Breast epithelium (tissue), 4 donors: ENCODE measurements at regions not wholly inside any gene's neighbourhood (a gene's known extent, or its start where the extent isn't known, plus 50 kb on each side); places are given as distances from the start of the nearest gene placed in this dataset.
"Not testable (repeated sequence)": the region's sequence is repeated elsewhere in the genome, so short reads cannot be mapped to it uniquely, and the experiment has no call there.

Experiments
- DNase-seq, 2 donors: peaks; one replicate each; pipeline ENCODE4 v3.0.0-alpha.2; 2019; ENCODE audit warnings: low spot score in 2 of 2
- H3K27ac ChIP-seq, 2 donors: fragments of 200-600 bp; sonication (generic) in 1 of 2; one replicate each; pipeline ENCODE4 v1.5.1; 2016 to 2019; ENCODE audit warnings: mild to moderate bottlenecking in 1 of 2
- H3K27me3 ChIP-seq, 2 donors: fragments of 200-600 bp; sonication (generic) in 1 of 2; one replicate each; pipeline versions ENCODE4 v1.5.1 to v1.6.0; 2017 to 2019; ENCODE audit warnings: control low read depth in 1 of 2, mild to moderate bottlenecking in 1 of 2
- H3K36me3 ChIP-seq: fragments of 200-600 bp; one replicate; pipeline ENCODE4 v1.5.1; 2019
- H3K4me1 ChIP-seq, 2 donors: fragments of 200-600 bp; sonication (generic); one replicate each; pipeline ENCODE4 v1.5.1; 2016 to 2019; ENCODE audit warnings: control low read depth in 1 of 2
- H3K4me3 ChIP-seq, 3 donors: fragments of 200-600 bp; sonication (generic); 1 replicate in 2 of 3; 2 replicates in 1 of 3; pipeline ENCODE4 v1.5.1; 2016 to 2019; ENCODE audit warnings: mild to moderate bottlenecking in 3 of 3, moderate library complexity in 2 of 3
- H3K9me3 ChIP-seq, 2 donors: fragments of 200-600 bp; sonication (generic) in 1 of 2; one replicate each; pipeline ENCODE4 v1.5.1; 2016 to 2019; ENCODE audit warnings: control low read depth in 1 of 2
- POLR2A ChIP-seq: fragments of 450-650 bp; IDR thresholded peaks from one replicate; pipeline ENCODE4 v1.6.1; 2016; ENCODE audit warnings: antibody characterized with exemption, mild to moderate bottlenecking, moderate library complexity
- POLR2AphosphoS5 ChIP-seq, 3 donors: sonication (generic); formaldehyde crosslinking; IDR thresholded peaks; one replicate each; pipeline ENCODE4 v1.6.1; 2017; ENCODE audit warnings: antibody characterized with exemption in 3 of 3
- intact Hi-C: fragments of 100-400 bp; cut with DNase I; formaldehyde crosslinking; loops from one replicate; pipeline ENCODE4 v1.15.1; 2023; ENCODE audit warnings: low total_unique reads
- TF ChIP-seq, protein P1 (sequence below), 3 donors: fragments of 450-650 bp; IDR thresholded peaks; one replicate each; pipeline ENCODE4 v1.5.1; 2016 to 2017; ENCODE audit warnings: antibody characterized with exemption in 3 of 3, mild to moderate bottlenecking in 3 of 3, moderate library complexity in 3 of 3

DNA sequence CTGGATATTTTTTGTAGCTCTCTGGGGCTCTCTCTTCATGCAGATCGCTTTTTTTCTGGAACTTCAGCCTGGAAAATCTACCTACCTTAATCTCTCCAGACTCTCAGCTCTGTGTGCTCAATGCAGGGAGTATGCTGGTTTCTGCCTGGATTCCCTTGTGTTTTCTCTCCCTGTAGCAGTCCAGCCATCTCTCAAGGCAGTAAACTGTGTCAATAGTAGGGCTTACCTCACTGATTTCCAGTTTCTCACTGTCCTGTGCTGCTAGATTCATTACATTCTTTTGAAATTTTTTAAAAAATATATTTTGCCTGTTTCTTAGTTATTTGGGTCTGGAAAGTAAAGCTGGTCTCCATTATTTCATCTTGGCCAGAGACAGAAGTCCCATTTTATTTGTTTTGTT lies 951.4 kb downstream of the NR2F1-AS1 start:
- intact Hi-C loops: no loop called here
- Histone ChIP-seq H3K4me3 (no peak overlapping the region), H3K4me1 (no peaks in the 10 kb centered on the region), H3K27me3 (no peaks in the 10 kb centered on the region), H3K27ac (no peak overlapping the region), H3K36me3 (no peaks in the 10 kb centered on the region), H3K9me3 (no peaks in the 10 kb centered on the region)
- TF ChIP-seq POLR2AphosphoS5 (IDR thresholded peaks at IDR 0.05) (no peak), POLR2A (no peak)
- TF ChIP-seq, protein P1, sequence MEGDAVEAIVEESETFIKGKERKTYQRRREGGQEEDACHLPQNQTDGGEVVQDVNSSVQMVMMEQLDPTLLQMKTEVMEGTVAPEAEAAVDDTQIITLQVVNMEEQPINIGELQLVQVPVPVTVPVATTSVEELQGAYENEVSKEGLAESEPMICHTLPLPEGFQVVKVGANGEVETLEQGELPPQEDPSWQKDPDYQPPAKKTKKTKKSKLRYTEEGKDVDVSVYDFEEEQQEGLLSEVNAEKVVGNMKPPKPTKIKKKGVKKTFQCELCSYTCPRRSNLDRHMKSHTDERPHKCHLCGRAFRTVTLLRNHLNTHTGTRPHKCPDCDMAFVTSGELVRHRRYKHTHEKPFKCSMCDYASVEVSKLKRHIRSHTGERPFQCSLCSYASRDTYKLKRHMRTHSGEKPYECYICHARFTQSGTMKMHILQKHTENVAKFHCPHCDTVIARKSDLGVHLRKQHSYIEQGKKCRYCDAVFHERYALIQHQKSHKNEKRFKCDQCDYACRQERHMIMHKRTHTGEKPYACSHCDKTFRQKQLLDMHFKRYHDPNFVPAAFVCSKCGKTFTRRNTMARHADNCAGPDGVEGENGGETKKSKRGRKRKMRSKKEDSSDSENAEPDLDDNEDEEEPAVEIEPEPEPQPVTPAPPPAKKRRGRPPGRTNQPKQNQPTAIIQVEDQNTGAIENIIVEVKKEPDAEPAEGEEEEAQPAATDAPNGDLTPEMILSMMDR (IDR thresholded peaks at IDR 0.05): no peak
- DNase-seq: no peak

DNA sequence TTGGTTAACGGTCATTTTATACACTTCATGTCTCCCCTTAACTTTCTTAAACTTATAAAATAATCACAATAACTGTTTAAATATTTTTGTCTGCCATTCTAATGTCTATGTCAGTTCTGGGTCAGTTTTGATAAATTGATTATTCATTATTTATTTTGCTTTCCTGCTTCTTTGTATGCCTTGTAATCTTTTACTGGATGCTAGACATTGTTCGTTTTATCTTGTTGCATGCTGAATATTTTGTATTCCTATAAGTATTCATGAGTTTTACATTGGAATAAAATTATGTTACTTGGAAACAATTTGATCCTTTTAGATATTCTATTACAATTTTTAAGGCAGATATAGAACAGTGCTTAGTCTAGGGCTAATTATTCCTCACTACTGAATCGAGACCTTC lies 952.0 kb downstream of the NR2F1-AS1 start:
- intact Hi-C loops: no loop called here
- H3K9me3 ChIP-seq: no peaks in the 10 kb centered on the region
- no peaks in the 10 kb centered on the region for H3K36me3 ChIP-seq
- no peak for DNase-seq
- no peaks in the 10 kb centered on the region for H3K4me1 ChIP-seq
- H3K27ac ChIP-seq: no peak overlapping the region
- no peaks in the 10 kb centered on the region for H3K27me3 ChIP-seq
- no peak for TF ChIP-seq POLR2A
- TF ChIP-seq, protein P1 (IDR thresholded peaks at IDR 0.05): no peak
- TF ChIP-seq POLR2AphosphoS5 (IDR thresholded peaks at IDR 0.05): no peak
- no peak overlapping the region for H3K4me3 ChIP-seq

DNA sequence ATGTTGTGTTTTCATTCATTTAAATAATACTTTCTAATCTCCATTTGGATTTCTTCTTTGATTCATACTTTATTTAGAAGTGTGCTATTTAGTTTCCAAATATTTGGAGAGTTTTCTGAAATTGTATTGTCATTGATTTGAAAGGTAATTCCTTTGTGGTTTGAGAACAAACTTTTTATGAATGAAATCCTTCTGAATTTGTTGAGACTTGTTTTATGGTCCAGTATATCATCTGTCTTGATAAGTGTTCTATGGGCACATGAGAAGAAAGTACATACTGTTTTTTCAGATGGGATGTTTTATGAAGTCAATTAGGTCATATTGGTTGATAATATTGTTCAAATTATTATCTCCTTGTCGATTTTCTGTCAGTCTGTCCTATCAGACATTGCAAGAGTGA lies 953.8 kb downstream of the NR2F1-AS1 start:
- DNase-seq: no peak
- H3K36me3 ChIP-seq: no peaks in the 10 kb centered on the region
- no peak overlapping the region for H3K27ac ChIP-seq
- TF ChIP-seq, protein P1 (IDR thresholded peaks at IDR 0.05): no peak
- TF ChIP-seq POLR2A: no peak
- no peak for TF ChIP-seq POLR2AphosphoS5 (IDR thresholded peaks at IDR 0.05)
- no peaks in the 10 kb centered on the region for H3K9me3 ChIP-seq
- no peaks in the 10 kb centered on the region for H3K4me1 ChIP-seq
- H3K4me3 ChIP-seq: no peak overlapping the region
- no peaks in the 10 kb centered on the region for H3K27me3 ChIP-seq
- intact Hi-C loops: no loop called here

DNA sequence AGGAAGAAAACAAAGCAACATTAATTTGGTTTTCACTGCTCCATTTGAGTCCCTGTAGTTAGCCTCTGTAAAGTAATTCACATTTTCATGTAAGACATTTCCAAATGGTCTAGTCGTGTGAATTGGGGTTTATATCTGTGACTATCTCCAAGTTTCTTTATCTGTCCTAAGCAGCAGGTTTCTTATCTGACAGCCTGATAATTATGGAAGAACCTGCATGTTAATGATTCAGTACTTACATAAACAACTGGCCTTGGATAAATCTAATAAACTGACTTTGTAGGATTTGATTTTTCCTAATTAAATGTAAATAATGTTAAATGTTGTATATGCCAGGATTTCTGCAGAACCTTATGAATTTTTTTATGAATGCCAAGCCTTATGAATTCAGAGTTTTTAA lies 964.9 kb downstream of the NR2F1-AS1 start:
- TF ChIP-seq POLR2A (no peak), POLR2AphosphoS5 (IDR thresholded peaks at IDR 0.05) (no peak)
- TF ChIP-seq, protein P1 (IDR thresholded peaks at IDR 0.05): no peak
- intact Hi-C loops: no loop called here
- H3K4me3 ChIP-seq: no peak overlapping the region

DNA sequence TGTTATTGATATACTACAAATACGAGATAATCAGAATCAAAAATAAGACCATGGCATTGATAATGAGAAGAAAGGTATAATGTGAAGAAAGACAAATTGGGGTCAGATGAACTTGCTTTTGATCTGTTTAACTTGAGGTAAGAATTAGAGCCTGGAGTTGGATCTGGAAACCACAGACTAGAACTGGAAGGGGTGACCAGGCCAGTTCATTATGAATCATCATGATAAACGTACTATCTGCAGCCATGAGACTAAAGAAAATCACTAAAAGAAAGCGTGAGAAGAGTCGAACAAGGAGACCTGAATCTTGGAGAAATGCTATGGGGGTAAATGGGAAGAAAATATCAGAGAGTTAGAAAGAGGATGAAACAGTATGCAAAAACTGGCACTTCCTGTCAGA lies 967.5 kb downstream of the NR2F1-AS1 start:
- Histone ChIP-seq H3K36me3 (no peaks in the 10 kb centered on the region), H3K9me3 (peaks cover 0 to 3% of the 10 kb centered on the region in 2 donors), H3K4me3 (no peak overlapping the region), H3K27ac (no peak overlapping the region), H3K27me3 (no peaks in the 10 kb centered on the region), H3K4me1 (no peaks in the 10 kb centered on the region)
- intact Hi-C loops: no loop called here
- TF ChIP-seq, protein P1 (IDR thresholded peaks at IDR 0.05): no peak
- TF ChIP-seq POLR2AphosphoS5 (IDR thresholded peaks at IDR 0.05): no peak
- TF ChIP-seq POLR2A: no peak
- DNase-seq: no peak

More for the DNA sequence above, 964.9 kb downstream of the NR2F1-AS1 start:
- Histone ChIP-seq H3K27me3 (no peaks in the 10 kb centered on the region), H3K36me3 (no peaks in the 10 kb centered on the region), H3K4me1 (no peaks in the 10 kb centered on the region), H3K9me3 (peaks cover 0 to 13% of the 10 kb centered on the region in 2 donors), H3K27ac (no peak overlapping the region)
- no peak for DNase-seq

DNA sequence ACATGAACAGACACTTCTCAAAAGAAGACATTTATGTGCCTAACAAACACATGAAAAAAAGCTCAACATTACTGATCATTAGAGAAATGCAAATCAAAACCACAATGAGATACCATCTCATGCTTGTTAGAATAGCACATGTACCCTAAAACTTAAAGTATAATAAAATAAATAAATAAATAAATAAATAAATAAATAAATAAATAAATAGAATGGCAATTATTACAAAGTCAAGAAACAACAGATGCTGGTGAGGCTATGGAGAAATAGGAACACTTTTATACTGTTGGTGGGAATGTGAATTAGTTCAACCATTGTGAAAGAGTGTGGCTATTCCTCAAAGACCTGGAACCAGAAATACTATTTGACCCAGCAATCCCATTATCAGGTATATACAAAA lies 970.6 kb downstream of the NR2F1-AS1 start:
- H3K27ac ChIP-seq, H3K4me1 ChIP-seq, intact Hi-C loops, H3K27me3 ChIP-seq, H3K4me3 ChIP-seq, DNase-seq, H3K9me3 ChIP-seq, H3K36me3 ChIP-seq: not testable (repeated sequence)
